Lung (tissue), 11 donors: ENCODE measurements at regions not wholly inside any gene's neighbourhood (a gene's known extent, or its start where the extent isn't known, plus 50 kb on each side); places are given as distances from the start of the nearest gene placed in this dataset.

Experiments used
- ATAC-seq: fragments of 200-7000 bp; cut with Tn5 transposase; one replicate; pipeline ENCODE4 v1.9.1; 2020; ENCODE audit warnings: moderate number of reproducible peaks; ENCODE audit not compliant: insufficient read depth, low FRiP score
- DNase-seq, 3 donors: peaks; one replicate each; pipeline ENCODE4 v3.0.0-alpha.2; 2013 to 2017
- H3K27ac ChIP-seq, 2 donors: one replicate each; pipeline ENCODE4 v1.5.1; 2013; ENCODE audit warnings: mild to moderate bottlenecking in 2 of 2, moderate library complexity in 2 of 2, control low read depth in 1 of 2, inconsistent platforms in 1 of 2, low read depth in 1 of 2, low read length in 1 of 2
- H3K27me3 ChIP-seq, 3 donors: one replicate each; pipeline ENCODE4 v1.5.1; 2013; ENCODE audit warnings: low read length in 2 of 3; ENCODE audit not compliant: control insufficient read depth in 3 of 3, insufficient read depth in 3 of 3
- H3K36me3 ChIP-seq, 4 donors: one replicate each; pipeline ENCODE4 v1.5.1; 2013; ENCODE audit warnings: low read length in 4 of 4, mild to moderate bottlenecking in 1 of 4, moderate library complexity in 1 of 4; ENCODE audit not compliant: control insufficient read depth in 4 of 4, insufficient read depth in 4 of 4
- H3K4me1 ChIP-seq, 5 donors: one replicate each; pipeline ENCODE4 v1.5.1; 2013; ENCODE audit warnings: low read length in 5 of 5, mild to moderate bottlenecking in 2 of 5, moderate library complexity in 1 of 5; ENCODE audit not compliant: control insufficient read depth in 5 of 5, insufficient read depth in 5 of 5
- H3K4me3 ChIP-seq: one replicate; pipeline ENCODE4 v1.5.1; 2013; ENCODE audit warnings: mild to moderate bottlenecking, control low read depth, moderate library complexity
- H3K9ac ChIP-seq, 2 donors: one replicate each; pipeline ENCODE4 v1.5.1; 2013; ENCODE audit warnings: low read length in 2 of 2, control low read depth in 1 of 2; ENCODE audit not compliant: insufficient read depth in 1 of 2
- H3K9me3 ChIP-seq, 4 donors: one replicate each; pipeline ENCODE4 v1.5.1; 2013; ENCODE audit warnings: low read length in 3 of 4, mild to moderate bottlenecking in 1 of 4, moderate library complexity in 1 of 4; ENCODE audit not compliant: control insufficient read depth in 4 of 4, insufficient read depth in 3 of 4
- CTCF ChIP-seq: IDR thresholded peaks from 2 replicates; pipeline ENCODE4 v1.5.1; 2012; ENCODE audit warnings: mild to moderate bottlenecking; ENCODE audit errors: control extremely low read depth, extremely low read depth
- WGBS, 2 donors: extraction: QIAGEN DNeasy Blood & Tissue Kit; methylation state at CpG; one replicate each; pipeline ENCODE4 v1.1.7; 2013; 5-methylcytosine and 5-hydroxymethylcytosine counted together
- donor health status: control.
- donor health status: control.
- donor health status: Bipolar disorder and iron deficiency.
- donor health status: healthy.
- donor health status: DM: yes; HTN: yes; CAD: no.

- no peak overlapping the region for H3K4me3 ChIP-seq
- no peaks in the 10 kb centered on the region for H3K9me3 ChIP-seq
- no peak for DNase-seq
- H3K27me3 ChIP-seq, result no peaks in the 10 kb centered on the region
- ATAC-seq, result no peak
- 94 to 97% methylated on average over 1 of the region's 1 CpG for WGBS, 2 donors
- H3K4me1 ChIP-seq, result peaks cover 0 to 8% (median 0%) of the 10 kb centered on the region in 5 donors
- no peak overlapping the region for H3K9ac ChIP-seq
- H3K36me3 ChIP-seq, result no peaks in the 10 kb centered on the region
- no peak overlapping the region for H3K27ac ChIP-seq
- TF ChIP-seq CTCF, result no peak
Observed at GRCh38 chr6:134472661-134473060, 154.7 kb upstream of the SGK1 start.

GRCh38 chr6:134472046-134472445 is 154.1 kb upstream of the SGK1 start:
- no peak overlapping the region for H3K9ac ChIP-seq
- WGBS, 2 donors, result 92 to 98% methylated on average over 3 of the region's 3 CpGs
- no peak for TF ChIP-seq CTCF
- no peak overlapping the region for H3K4me3 ChIP-seq
- peaks cover 0 to 8% (median 0%) of the 10 kb centered on the region in 5 donors for H3K4me1 ChIP-seq
- H3K27me3 ChIP-seq, result no peaks in the 10 kb centered on the region
- no peaks in the 10 kb centered on the region for H3K36me3 ChIP-seq
- DNase-seq (no peak), ATAC-seq (no peak)
- H3K27ac ChIP-seq, result no peak overlapping the region
- no peaks in the 10 kb centered on the region for H3K9me3 ChIP-seq

- no peak for TF ChIP-seq CTCF
- Histone ChIP-seq H3K27me3 (no peaks in the 10 kb centered on the region), H3K9me3 (no peaks in the 10 kb centered on the region), H3K36me3 (no peaks in the 10 kb centered on the region), H3K9ac (no peak overlapping the region), H3K4me1 (peaks cover 0 to 8% (median 0%) of the 10 kb centered on the region in 5 donors), H3K4me3 (no peak overlapping the region), H3K27ac (no peak overlapping the region)
- ATAC-seq (no peak), DNase-seq (no peak)
- WGBS, 2 donors, result 91 to 97% methylated on average over 3 of the region's 3 CpGs
Observed at GRCh38 chr6:134470457-134470975, 152.6 kb upstream of the SGK1 start.

- TF ChIP-seq CTCF, result no peak
- no peak for ATAC-seq
Observed at GRCh38 chr6:134469702-134470456, 152.0 kb upstream of the SGK1 start.

More at GRCh38 chr6:134469702-134470456, 152.0 kb upstream of the SGK1 start:
- no peaks in the 10 kb centered on the region for H3K9me3 ChIP-seq
- no peaks in the 10 kb centered on the region for H3K27me3 ChIP-seq
- no peaks in the 10 kb centered on the region for H3K36me3 ChIP-seq
- H3K27ac ChIP-seq, result no peak overlapping the region
- whole genome bisulfite sequencing, 2 donors, result 75 to 82% methylated on average over 8 of the region's 8 CpGs
- peaks cover 0 to 8% (median 0%) of the 10 kb centered on the region in 5 donors for H3K4me1 ChIP-seq
- no peak overlapping the region for H3K4me3 ChIP-seq
- H3K9ac ChIP-seq, result no peak overlapping the region
- no peak for DNase-seq
